Large intestine (tissue), 3 donors: ENCODE measurements at regions not wholly inside any gene's neighbourhood (a gene's known extent, or its start where the extent isn't known, plus 50 kb on each side); places are given as distances from the start of the nearest gene placed in this dataset.
A peak's percentile ranks its signal among the peaks of the same experiment; 100 is the strongest.

ENCODE experiments used
- DNase-seq, 2 donors: peaks; one replicate each; pipeline versions ENCODE4 v3.0.0 to v3.0.0-alpha.2; 2013
- H3K27ac ChIP-seq: one replicate; pipeline ENCODE4 v1.5.1; 2013; ENCODE audit warnings: low read length
- H3K27me3 ChIP-seq: 2 replicates; pipeline ENCODE4 v1.6.1; 2013; ENCODE audit warnings: low read length; ENCODE audit not compliant: control insufficient read depth, insufficient read depth
- H3K36me3 ChIP-seq: 2 replicates; pipeline ENCODE4 v1.6.1; 2013; ENCODE audit warnings: low read length; ENCODE audit not compliant: control insufficient read depth, insufficient read depth
- H3K4me1 ChIP-seq: one replicate; pipeline ENCODE4 v1.6.1; 2013; ENCODE audit warnings: low read length; ENCODE audit not compliant: control insufficient read depth, insufficient read depth
- H3K4me3 ChIP-seq: one replicate; pipeline ENCODE4 v1.5.1; 2013; ENCODE audit warnings: low read length
- H3K9me3 ChIP-seq: one replicate; pipeline ENCODE4 v1.6.1; 2013; ENCODE audit warnings: mild to moderate bottlenecking, low read depth, low read length, moderate library complexity; ENCODE audit not compliant: control insufficient read depth
- WGBS: methylation state at CpG from one replicate; pipeline ENCODE4 v1.1.5; 2013; ENCODE audit warnings: low lambda C conversion rate; ENCODE audit not compliant: insufficient coverage; 5-methylcytosine and 5-hydroxymethylcytosine counted together

DNA sequence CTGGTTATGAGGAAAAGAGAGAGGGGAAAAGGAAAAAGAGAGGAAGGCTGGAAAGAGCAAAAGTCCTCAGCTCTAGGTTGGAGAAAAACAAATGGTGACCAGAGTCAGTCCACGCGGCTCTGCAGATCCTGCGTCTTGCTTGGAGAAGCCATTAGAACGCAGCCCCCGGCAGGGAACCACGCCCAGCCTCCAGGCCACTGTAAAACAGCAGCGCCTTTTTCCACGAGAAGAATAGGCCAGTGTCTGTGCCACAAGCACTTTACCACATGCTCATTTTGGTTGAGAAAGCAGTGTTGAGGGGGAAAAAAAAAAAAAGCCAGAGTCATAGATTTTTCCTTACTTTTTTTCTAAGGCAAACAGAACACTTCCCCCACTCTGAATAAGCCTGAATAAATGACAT lies 846.9 kb upstream of the ADAMTS5 start:
- Histone ChIP-seq H3K36me3 (no peaks in the 10 kb centered on the region), H3K9me3 (no peaks in the 10 kb centered on the region), H3K27me3 (no peaks in the 10 kb centered on the region), H3K27ac (no peak overlapping the region), H3K4me1 (peaks cover 17% of the 10 kb centered on the region), H3K4me3 (no peak overlapping the region)
- WGBS, result 40% methylated on average over 1 of the region's 8 CpGs
- DNase-seq, result no peak

DNA sequence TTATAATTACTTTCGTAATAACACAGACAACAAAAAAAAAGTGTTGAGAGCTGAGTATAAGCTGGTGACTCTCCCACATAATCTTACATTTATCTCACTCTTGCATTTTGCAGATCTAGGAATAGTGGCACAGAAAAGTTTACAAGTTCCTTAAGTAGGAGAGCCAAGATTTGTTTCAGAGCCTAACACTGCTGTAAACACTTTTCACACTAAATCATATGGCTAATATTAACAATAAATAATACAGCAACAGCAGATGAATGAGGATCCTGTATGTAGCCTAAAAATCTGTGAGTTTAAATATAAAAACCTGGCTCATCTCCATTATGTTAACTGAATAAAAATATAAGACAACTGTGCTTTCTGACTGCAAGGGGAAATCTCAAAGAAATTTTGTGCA lies 846.5 kb upstream of the ADAMTS5 start:
- no peak for DNase-seq
- H3K36me3 ChIP-seq, result no peaks in the 10 kb centered on the region
- no peaks in the 10 kb centered on the region for H3K9me3 ChIP-seq
- H3K4me3 ChIP-seq, result no peak overlapping the region
- no peak overlapping the region for H3K27ac ChIP-seq
- no peaks in the 10 kb centered on the region for H3K27me3 ChIP-seq
- H3K4me1 ChIP-seq, result peaks cover 17% of the 10 kb centered on the region
- whole genome bisulfite sequencing, result no CpG with 5 or more reads among the region's 1 CpG

DNA sequence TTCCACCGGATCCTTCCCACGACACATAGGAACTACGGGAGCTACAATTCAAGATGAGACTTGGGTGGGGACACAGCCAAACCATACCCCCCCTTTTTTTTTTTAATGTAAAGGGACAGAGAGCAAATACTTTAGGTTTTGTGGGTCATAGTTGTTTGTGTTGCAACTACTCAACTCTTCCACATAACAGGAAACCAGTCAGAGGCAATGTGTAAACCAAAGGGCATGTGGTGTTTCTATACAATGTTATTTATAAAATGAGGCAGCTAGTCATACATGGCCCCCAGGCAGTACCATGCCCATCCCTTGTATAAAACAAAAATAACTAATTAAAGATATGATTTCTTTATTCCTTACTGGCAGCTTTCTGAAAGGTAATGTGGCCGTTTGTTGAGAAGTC lies 845.4 kb upstream of the ADAMTS5 start:
- 100% methylated on average over 1 of the region's 4 CpGs for WGBS
- no peaks in the 10 kb centered on the region for H3K9me3 ChIP-seq
- no peaks in the 10 kb centered on the region for H3K27me3 ChIP-seq

DNA sequence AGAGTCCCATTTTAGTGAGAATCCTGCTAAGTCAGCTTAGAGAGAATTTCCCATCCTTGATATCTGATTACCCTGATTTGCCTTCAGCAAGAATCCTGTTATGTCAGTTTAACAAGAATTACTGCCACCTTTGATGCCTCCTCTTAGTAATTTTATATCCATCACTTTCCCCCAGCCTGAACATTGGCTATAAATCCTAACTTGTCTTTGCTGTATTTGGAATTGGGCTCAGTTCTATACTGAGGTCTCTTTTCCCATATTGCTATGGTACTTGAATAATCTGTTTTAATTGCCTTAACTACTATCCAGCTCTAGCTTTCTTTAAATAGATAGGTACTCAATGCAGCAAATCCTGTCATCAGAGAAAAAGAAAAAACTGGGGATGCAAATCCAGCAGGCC lies 842.0 kb upstream of the ADAMTS5 start:
- Histone ChIP-seq H3K36me3 (no peaks in the 10 kb centered on the region), H3K27me3 (no peaks in the 10 kb centered on the region), H3K27ac (no peak overlapping the region), H3K9me3 (peaks cover 2% of the 10 kb centered on the region), H3K4me3 (no peak overlapping the region), H3K4me1 (peaks cover 5% of the 10 kb centered on the region)
- no peak for DNase-seq

More for the DNA sequence above, 845.4 kb upstream of the ADAMTS5 start:
- Histone ChIP-seq H3K4me1 (peaks cover 9% of the 10 kb centered on the region), H3K4me3 (no peak overlapping the region), H3K27ac (no peak overlapping the region), H3K36me3 (no peaks in the 10 kb centered on the region)
- no peak for DNase-seq

DNA sequence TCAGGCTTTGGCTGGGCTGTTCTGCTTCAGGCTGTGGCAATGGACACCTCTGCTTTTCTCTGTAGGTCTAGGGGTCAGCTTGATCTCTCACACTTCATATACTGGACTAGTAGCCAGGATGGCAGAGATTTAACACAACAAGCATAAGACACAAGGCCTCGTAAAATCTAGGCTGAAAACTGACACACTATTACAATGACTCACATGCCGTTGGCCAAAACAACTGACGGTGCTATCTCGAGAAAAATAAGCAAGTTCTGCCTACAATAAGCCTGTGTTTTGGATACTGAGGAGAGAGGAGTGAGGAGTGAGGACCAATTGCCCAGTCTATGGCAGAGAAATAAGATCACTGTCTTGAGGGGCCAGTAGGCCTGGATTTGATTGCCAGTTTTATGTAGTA lies 840.7 kb upstream of the ADAMTS5 start:
- H3K27ac ChIP-seq, result no peak overlapping the region
- DNase-seq, result no peak
- no peaks in the 10 kb centered on the region for H3K36me3 ChIP-seq
- no peaks in the 10 kb centered on the region for H3K27me3 ChIP-seq
- H3K4me1 ChIP-seq, result peaks cover 5% of the 10 kb centered on the region
- H3K9me3 ChIP-seq, result peaks cover 2% of the 10 kb centered on the region
- no CpG with 5 or more reads among the region's 4 CpGs for WGBS
- no peak overlapping the region for H3K4me3 ChIP-seq

DNA sequence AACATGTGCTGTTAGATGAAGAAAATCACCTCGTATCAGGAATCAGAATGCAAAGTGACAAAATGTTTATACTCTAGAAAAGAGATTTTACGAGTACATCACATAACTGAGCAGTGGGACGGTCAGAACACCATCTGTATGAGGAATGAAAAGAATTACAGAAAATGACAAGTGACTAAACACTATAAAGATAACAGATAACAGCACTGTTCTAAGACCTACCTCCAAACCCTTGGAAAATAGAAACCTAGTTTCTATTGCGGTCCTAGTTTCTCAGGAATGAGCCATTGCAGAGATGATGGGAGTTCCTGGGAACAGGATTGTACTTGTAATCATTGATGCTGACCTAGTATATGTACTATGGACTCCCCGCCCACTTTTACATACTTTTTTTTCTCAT lies 839.4 kb upstream of the ADAMTS5 start:
- H3K9me3 ChIP-seq, result peaks cover 2% of the 10 kb centered on the region
- H3K4me1 ChIP-seq, result peaks cover 5% of the 10 kb centered on the region
- H3K36me3 ChIP-seq, result no peaks in the 10 kb centered on the region
- H3K4me3 ChIP-seq, result no peak overlapping the region
- H3K27me3 ChIP-seq, result no peaks in the 10 kb centered on the region
- peak overlapping the region; percentile 76 for H3K27ac ChIP-seq
- 32% methylated on average over 3 of the region's 5 CpGs for WGBS
- peak; percentile 64 to 75 for DNase-seq

DNA sequence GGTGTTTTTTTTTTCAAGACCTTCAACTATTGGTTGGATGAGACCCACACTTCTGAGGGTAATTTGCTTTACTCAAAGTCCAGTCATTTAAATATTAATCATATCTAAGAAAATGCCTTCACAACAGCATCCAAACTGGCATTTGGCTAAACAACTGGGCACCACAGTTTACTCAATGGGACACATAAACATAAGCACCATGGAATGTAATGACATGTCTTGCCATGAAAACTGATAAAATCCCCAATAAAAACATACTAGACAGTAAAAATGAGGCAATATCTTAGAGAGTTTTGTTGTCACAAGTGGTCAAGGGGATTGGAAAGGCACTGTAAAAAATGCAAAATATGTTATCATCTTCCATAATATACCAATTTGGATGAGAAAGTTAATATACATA lies 838.8 kb upstream of the ADAMTS5 start:
- Histone ChIP-seq H3K4me1 (peaks cover 5% of the 10 kb centered on the region), H3K27ac (peak overlapping the region; percentile 76), H3K36me3 (no peaks in the 10 kb centered on the region), H3K27me3 (no peaks in the 10 kb centered on the region), H3K4me3 (no peak overlapping the region), H3K9me3 (peaks cover 2% of the 10 kb centered on the region)
- DNase-seq, result peak in 1 of 2 donors; percentile 43

DNA sequence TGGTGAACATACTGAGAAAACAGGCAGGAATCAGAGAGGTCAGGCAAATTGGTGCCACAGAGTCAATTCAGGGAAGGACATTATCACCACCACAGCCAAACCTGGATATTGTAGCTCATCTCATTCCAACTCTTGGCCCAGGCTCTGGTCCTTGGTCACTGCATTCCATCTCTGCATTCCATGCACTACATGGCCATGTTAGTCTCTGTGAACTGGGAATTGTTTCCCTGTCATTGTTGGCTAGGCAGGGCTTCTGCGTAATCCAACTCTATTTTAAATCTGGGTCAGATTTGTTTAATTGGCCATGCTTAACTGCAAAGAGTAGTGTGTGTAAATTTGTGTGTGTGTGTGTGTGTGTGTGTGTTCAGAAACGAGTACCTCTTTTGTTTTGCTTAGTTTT lies 837.6 kb upstream of the ADAMTS5 start:
- no CpG with 5 or more reads among the region's 2 CpGs for WGBS
- H3K9me3 ChIP-seq, result peaks cover 2% of the 10 kb centered on the region
- H3K27me3 ChIP-seq, result no peaks in the 10 kb centered on the region
- no peaks in the 10 kb centered on the region for H3K36me3 ChIP-seq
- no peak overlapping the region for H3K27ac ChIP-seq
- no peak for DNase-seq
- H3K4me3 ChIP-seq, result no peak overlapping the region
- peaks cover 5% of the 10 kb centered on the region for H3K4me1 ChIP-seq

DNA sequence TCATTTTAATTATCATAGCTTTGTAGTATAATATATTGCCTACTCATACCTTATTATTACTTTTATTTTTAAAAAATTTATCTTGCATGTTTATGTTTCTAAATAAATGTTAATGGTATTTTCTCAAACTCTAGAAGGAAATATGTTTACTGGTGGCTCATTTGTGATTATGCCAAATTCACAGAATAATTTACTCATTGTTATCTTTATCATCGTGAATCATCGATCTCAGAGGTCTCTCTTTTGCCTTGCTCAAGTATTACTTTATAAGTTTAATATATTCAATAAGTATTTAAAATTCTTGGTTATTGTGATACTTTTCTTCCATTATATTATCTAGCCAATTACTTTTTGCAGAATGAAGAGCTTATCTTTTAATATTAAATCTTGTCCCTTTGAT lies 836.7 kb upstream of the ADAMTS5 start:
- 100% methylated on average over 2 of the region's 2 CpGs for WGBS
- no peaks in the 10 kb centered on the region for H3K36me3 ChIP-seq
- peaks cover 2% of the 10 kb centered on the region for H3K9me3 ChIP-seq
- DNase-seq, result no peak
- H3K4me3 ChIP-seq, result no peak overlapping the region
- no peak overlapping the region for H3K27ac ChIP-seq
- peaks cover 5% of the 10 kb centered on the region for H3K4me1 ChIP-seq
- no peaks in the 10 kb centered on the region for H3K27me3 ChIP-seq

DNA sequence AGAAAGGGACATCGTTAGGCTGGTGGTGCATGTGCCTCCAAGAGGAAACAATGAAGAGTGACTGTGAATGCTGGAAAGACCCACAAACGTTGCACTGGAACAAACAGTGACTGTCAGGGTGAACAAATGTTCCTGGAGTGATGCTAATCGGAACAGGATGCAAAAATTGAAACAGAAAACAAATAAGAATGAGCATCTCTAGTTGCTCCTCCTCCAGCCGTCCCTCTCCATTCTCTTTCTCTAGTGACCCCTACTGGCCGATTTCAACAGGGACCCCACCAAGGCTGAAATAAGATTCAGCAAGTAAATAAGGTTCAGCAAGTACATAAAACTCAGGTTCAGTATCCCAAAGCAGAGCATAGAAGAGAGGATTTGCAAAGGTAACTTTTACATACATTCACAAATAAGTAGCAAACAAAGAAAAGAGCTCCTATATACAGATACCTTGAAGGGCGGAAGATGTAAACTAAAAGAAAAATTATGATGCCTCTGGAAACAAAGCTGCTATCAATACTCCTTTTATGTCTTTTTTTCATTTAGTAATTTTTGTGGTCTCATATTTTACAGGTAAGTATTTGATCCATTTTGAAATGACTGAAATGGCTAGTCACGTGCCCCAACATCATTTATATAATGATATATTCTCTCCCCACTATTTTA lies 836.1 kb upstream of the ADAMTS5 start:
- Histone ChIP-seq H3K9me3 (peaks cover 2% of the 10 kb centered on the region), H3K4me3 (no peak overlapping the region), H3K27me3 (no peaks in the 10 kb centered on the region), H3K36me3 (no peaks in the 10 kb centered on the region), H3K4me1 (peaks cover 5% of the 10 kb centered on the region), H3K27ac (no peak overlapping the region)
- DNase-seq, result no peak
- 100% methylated on average over 3 of the region's 7 CpGs for WGBS

DNA sequence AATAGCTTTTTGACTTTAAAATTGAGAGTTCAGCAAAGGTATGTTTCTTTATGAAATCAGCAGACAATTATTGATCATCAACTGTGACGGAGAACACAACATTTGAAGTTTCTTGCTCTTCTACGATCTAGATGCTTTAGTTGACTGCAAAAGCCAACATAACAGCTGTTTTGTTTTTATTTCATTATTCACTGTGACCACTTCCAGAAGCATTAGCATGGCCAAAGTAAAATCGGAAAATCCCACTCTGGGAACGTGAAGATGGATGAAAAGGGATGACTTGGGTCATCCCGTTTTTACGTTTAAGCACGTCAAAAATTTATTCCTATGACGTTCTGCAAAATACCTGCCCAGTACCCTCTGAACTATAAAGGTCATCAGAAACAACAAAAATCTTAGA lies 833.0 kb upstream of the ADAMTS5 start:
- no peak overlapping the region for H3K27ac ChIP-seq

More for the DNA sequence above, 833.0 kb upstream of the ADAMTS5 start:
- Histone ChIP-seq H3K27me3 (no peaks in the 10 kb centered on the region), H3K4me3 (no peak overlapping the region), H3K36me3 (no peaks in the 10 kb centered on the region), H3K9me3 (no peaks in the 10 kb centered on the region), H3K4me1 (no peaks in the 10 kb centered on the region)
- 84% methylated on average over 6 of the region's 8 CpGs for WGBS
- DNase-seq, result no peak
